Breast epithelium (tissue), 3 donors: ENCODE measurements at regions not wholly inside any gene's neighbourhood (a gene's known extent, or its start where the extent isn't known, plus 50 kb on each side); places are given as distances from the start of the nearest gene placed in this dataset.

Experiments
- CTCF ChIP-seq, 3 donors: fragments of 450-650 bp; IDR thresholded peaks; one replicate each; pipeline ENCODE4 v1.5.1; 2016 to 2017; ENCODE audit warnings: antibody characterized with exemption in 3 of 3, mild to moderate bottlenecking in 3 of 3, moderate library complexity in 3 of 3
- POLR2A ChIP-seq: fragments of 450-650 bp; IDR thresholded peaks from one replicate; pipeline ENCODE4 v1.6.1; 2016; ENCODE audit warnings: antibody characterized with exemption, mild to moderate bottlenecking, moderate library complexity
- POLR2AphosphoS5 ChIP-seq, 3 donors: sonication (generic); formaldehyde crosslinking; IDR thresholded peaks; one replicate each; pipeline ENCODE4 v1.6.1; 2017; ENCODE audit warnings: antibody characterized with exemption in 3 of 3

GRCh38 chr13:65264066-65264465, 1966.1 kb downstream of the PCDH9 start:
- no peak for TF ChIP-seq POLR2A
- TF ChIP-seq CTCF (IDR thresholded peaks at IDR 0.05): no peak
- no peak for TF ChIP-seq POLR2AphosphoS5 (IDR thresholded peaks at IDR 0.05)
